ENCODE measurements at regions not wholly inside any gene's neighbourhood (a gene's known extent, or its start where the extent isn't known, plus 50 kb on each side); places are given as distances from the start of the nearest gene placed in this dataset.

DNA sequence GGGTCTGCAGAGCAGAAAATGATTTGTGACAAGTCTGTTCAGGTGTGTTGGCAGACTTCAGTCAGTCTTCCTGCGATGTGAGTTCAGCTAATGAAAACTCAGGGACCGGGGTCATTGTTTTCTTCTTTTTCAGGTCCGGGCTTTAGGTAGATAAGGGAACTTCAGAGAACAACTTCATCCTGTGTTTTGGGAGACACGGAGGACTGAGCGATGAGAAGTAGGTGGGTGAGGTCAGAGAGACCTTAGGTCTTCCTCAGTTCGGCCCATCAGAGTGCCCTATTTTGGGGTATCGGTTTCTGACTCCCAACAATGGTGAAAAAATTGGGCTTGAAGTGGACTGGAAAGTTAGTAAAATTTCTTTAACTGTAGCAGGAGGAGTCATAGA lies 88.9 kb upstream of the ATF7IP2 start:
- TF ChIP-seq, protein P1, sequence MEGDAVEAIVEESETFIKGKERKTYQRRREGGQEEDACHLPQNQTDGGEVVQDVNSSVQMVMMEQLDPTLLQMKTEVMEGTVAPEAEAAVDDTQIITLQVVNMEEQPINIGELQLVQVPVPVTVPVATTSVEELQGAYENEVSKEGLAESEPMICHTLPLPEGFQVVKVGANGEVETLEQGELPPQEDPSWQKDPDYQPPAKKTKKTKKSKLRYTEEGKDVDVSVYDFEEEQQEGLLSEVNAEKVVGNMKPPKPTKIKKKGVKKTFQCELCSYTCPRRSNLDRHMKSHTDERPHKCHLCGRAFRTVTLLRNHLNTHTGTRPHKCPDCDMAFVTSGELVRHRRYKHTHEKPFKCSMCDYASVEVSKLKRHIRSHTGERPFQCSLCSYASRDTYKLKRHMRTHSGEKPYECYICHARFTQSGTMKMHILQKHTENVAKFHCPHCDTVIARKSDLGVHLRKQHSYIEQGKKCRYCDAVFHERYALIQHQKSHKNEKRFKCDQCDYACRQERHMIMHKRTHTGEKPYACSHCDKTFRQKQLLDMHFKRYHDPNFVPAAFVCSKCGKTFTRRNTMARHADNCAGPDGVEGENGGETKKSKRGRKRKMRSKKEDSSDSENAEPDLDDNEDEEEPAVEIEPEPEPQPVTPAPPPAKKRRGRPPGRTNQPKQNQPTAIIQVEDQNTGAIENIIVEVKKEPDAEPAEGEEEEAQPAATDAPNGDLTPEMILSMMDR (IDR thresholded peaks at IDR 0.05): no peak
- no peak for TF ChIP-seq EP300 (IDR thresholded peaks at IDR 0.05; ENCODE audit: borderline replicate concordance in 1 of 2, low read depth in 1 of 2, low read length in 1 of 2)
- TF ChIP-seq, protein P2, sequence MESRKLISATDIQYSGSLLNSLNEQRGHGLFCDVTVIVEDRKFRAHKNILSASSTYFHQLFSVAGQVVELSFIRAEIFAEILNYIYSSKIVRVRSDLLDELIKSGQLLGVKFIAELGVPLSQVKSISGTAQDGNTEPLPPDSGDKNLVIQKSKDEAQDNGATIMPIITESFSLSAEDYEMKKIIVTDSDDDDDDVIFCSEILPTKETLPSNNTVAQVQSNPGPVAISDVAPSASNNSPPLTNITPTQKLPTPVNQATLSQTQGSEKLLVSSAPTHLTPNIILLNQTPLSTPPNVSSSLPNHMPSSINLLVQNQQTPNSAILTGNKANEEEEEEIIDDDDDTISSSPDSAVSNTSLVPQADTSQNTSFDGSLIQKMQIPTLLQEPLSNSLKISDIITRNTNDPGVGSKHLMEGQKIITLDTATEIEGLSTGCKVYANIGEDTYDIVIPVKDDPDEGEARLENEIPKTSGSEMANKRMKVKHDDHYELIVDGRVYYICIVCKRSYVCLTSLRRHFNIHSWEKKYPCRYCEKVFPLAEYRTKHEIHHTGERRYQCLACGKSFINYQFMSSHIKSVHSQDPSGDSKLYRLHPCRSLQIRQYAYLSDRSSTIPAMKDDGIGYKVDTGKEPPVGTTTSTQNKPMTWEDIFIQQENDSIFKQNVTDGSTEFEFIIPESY (IDR thresholded peaks at IDR 0.05; ENCODE audit: borderline replicate concordance, low read depth): no peak
- TF ChIP-seq RAD21 (IDR thresholded peaks at IDR 0.05; ENCODE audit: low read length): no peak
- TF ChIP-seq EZH2phosphoT487 (IDR thresholded peaks at IDR 0.05; ENCODE audit: borderline replicate concordance, low read depth): no peak
- no peak for TF ChIP-seq RFX5 (IDR thresholded peaks at IDR 0.05; ENCODE audit: low read length)
- no peak for TF ChIP-seq TAF1 (IDR thresholded peaks at IDR 0.05; ENCODE audit: borderline replicate concordance, low read depth, low read length)
- no peak for TF ChIP-seq ELF1 (IDR thresholded peaks at IDR 0.05)
- no peak for TF ChIP-seq POLR2AphosphoS5 (IDR thresholded peaks at IDR 0.05; ENCODE audit: low read depth, low read length)
- TF ChIP-seq, protein P3, sequence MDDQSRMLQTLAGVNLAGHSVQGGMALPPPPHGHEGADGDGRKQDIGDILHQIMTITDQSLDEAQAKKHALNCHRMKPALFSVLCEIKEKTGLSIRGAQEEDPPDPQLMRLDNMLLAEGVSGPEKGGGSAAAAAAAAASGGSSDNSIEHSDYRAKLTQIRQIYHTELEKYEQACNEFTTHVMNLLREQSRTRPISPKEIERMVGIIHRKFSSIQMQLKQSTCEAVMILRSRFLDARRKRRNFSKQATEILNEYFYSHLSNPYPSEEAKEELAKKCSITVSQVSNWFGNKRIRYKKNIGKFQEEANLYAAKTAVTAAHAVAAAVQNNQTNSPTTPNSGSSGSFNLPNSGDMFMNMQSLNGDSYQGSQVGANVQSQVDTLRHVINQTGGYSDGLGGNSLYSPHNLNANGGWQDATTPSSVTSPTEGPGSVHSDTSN (IDR thresholded peaks at IDR 0.05): no peak
- no peak for TF ChIP-seq NFIC (IDR thresholded peaks at IDR 0.05; ENCODE audit: borderline replicate concordance)
